ENCODE measurements at regions not wholly inside any gene's neighbourhood (a gene's known extent, or its start where the extent isn't known, plus 50 kb on each side); places are given as distances from the start of the nearest gene placed in this dataset.

DNA sequence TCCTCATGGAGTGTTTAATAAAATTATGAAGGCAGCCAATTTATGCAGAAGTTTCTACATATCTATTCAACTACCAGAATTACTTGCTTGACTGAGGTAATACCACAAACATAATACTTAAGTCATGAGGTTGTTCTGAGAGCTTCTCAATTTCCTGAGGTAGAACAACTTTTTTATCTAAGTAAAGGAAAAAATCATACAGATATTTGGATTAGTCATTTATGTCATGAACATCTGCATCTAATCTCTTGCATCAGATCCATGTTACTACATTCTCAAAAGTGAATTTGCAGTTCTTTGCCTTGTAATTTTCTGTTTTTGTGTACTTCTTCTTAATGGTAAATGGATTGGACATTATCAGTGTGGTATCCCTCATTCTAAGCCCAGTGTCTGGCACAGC, 60.4 kb upstream of the RGMB start:
- H3K4me3 Mint-ChIP-seq (ENCODE audit: unreplicated experiment): no peak overlapping the region
- intact Hi-C loops (cut with micrococcal nuclease; ENCODE audit: unreplicated experiment): no loop called here
- no peaks in the 10 kb centered on the region for H3K9me3 ChIP-seq
- H3K27ac Mint-ChIP-seq (ENCODE audit: unreplicated experiment): no peak overlapping the region
- BruUV-seq (replicated peaks): no TSS peak
- no peaks in the 10 kb centered on the region for H3K27me3 Mint-ChIP-seq (ENCODE audit: insufficient read depth, unreplicated experiment)
- no peak for DNase-seq
- no peaks in the 10 kb centered on the region for H3K36me3 Mint-ChIP-seq (ENCODE audit: insufficient read depth, unreplicated experiment)
- no peaks in the 10 kb centered on the region for H3K36me3 ChIP-seq (ENCODE audit: control insufficient read depth, insufficient read depth, low read length)
- TF ChIP-seq, protein P1, sequence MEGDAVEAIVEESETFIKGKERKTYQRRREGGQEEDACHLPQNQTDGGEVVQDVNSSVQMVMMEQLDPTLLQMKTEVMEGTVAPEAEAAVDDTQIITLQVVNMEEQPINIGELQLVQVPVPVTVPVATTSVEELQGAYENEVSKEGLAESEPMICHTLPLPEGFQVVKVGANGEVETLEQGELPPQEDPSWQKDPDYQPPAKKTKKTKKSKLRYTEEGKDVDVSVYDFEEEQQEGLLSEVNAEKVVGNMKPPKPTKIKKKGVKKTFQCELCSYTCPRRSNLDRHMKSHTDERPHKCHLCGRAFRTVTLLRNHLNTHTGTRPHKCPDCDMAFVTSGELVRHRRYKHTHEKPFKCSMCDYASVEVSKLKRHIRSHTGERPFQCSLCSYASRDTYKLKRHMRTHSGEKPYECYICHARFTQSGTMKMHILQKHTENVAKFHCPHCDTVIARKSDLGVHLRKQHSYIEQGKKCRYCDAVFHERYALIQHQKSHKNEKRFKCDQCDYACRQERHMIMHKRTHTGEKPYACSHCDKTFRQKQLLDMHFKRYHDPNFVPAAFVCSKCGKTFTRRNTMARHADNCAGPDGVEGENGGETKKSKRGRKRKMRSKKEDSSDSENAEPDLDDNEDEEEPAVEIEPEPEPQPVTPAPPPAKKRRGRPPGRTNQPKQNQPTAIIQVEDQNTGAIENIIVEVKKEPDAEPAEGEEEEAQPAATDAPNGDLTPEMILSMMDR (IDR thresholded peaks at IDR 0.05; ENCODE audit: insufficient read depth in 1 of 2, low read depth in 1 of 2, low read length in 1 of 2, severe bottlenecking in 1 of 2, unreplicated experiment in 1 of 2): no peak
- no peaks in the 10 kb centered on the region for H3K4me1 Mint-ChIP-seq (ENCODE audit: low read depth, unreplicated experiment)
- H3K27me3 ChIP-seq (replicated peaks; ENCODE audit: control insufficient read depth, insufficient read depth, low read length): no peaks in the 10 kb centered on the region
- ChIA-PET CTCF (no interaction called here), POLR2A (no interaction called here)
- no peak overlapping the region for H3K4me3 ChIP-seq (ENCODE audit: low read depth, low read length)
- H3K9me3 Mint-ChIP-seq (ENCODE audit: unreplicated experiment): no peaks in the 10 kb centered on the region
- H3K4me1 ChIP-seq: no peaks in the 10 kb centered on the region

DNA sequence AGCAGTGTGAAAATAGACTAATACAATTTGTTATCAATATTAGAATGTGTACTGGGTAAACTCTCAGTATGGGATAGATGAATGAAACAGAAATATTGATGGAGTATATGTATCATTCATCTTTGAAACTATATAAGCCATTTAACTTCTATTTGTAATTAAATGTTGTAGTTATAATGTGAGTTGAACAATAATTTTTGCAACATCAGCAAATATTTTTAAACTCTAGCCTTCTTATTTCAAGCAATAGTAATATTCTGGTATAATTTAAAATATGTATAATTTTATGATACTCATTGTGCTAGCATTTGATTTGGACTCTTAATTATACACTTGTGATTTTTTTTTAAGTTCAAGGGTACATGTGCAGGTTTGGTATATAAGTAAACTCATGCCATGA, 59.6 kb upstream of the RGMB start:
- Mint-ChIP-seq H3K36me3 (ENCODE audit: insufficient read depth, unreplicated experiment) (no peaks in the 10 kb centered on the region), H3K27ac (ENCODE audit: unreplicated experiment) (no peak overlapping the region), H3K4me1 (ENCODE audit: low read depth, unreplicated experiment) (no peaks in the 10 kb centered on the region), H3K27me3 (ENCODE audit: insufficient read depth, unreplicated experiment) (no peaks in the 10 kb centered on the region), H3K9me3 (ENCODE audit: unreplicated experiment) (no peaks in the 10 kb centered on the region), H3K4me3 (ENCODE audit: unreplicated experiment) (no peak overlapping the region)
- TF ChIP-seq, protein P1 (IDR thresholded peaks at IDR 0.05; ENCODE audit: insufficient read depth in 1 of 2, low read depth in 1 of 2, low read length in 1 of 2, severe bottlenecking in 1 of 2, unreplicated experiment in 1 of 2): no peak
- intact Hi-C loops (cut with micrococcal nuclease; ENCODE audit: unreplicated experiment): no loop called here
- ChIA-PET POLR2A (no interaction called here), CTCF (no interaction called here)
- H3K4me1 ChIP-seq: no peaks in the 10 kb centered on the region
- no peak overlapping the region for H3K4me3 ChIP-seq (ENCODE audit: low read depth, low read length)
- H3K27me3 ChIP-seq (replicated peaks; ENCODE audit: control insufficient read depth, insufficient read depth, low read length): no peaks in the 10 kb centered on the region
- no peaks in the 10 kb centered on the region for H3K9me3 ChIP-seq
- DNase-seq: no peak
- no peaks in the 10 kb centered on the region for H3K36me3 ChIP-seq (ENCODE audit: control insufficient read depth, insufficient read depth, low read length)
- BruUV-seq (replicated peaks): no TSS peak

DNA sequence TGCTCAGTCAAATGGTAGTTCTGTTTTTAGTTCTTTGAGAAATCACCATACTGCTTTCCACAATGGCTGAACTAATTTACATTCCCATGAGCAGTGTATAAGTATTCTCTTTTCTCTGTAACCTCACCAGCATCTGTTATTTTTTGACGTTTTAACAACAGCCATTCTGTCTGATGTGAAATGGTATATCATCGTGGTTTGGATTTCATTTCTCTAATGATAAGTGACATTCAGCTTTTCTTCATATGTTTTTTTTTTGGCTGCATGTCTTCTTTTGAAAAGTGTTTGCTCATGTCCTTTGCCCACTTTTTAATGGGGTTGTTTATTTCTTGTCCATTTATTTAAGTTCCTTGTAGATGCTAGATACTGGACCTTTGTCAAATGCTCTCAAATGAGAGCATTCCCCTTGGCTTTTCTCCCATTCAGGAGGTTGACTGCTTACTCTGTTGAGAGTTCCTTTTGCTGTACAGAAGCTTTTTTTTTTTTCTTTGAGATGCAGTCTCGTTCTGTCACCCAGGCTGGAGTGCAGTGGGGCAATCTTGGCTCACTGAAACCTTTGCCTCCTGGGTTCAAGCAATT, 58.7 kb upstream of the RGMB start:
- no peaks in the 10 kb centered on the region for H3K4me1 Mint-ChIP-seq (ENCODE audit: low read depth, unreplicated experiment)
- H3K4me3 Mint-ChIP-seq (ENCODE audit: unreplicated experiment): no peak overlapping the region
- H3K4me3 ChIP-seq (ENCODE audit: low read depth, low read length): no peak overlapping the region
- H3K9me3 Mint-ChIP-seq (ENCODE audit: unreplicated experiment): no peaks in the 10 kb centered on the region
- no peak overlapping the region for H3K27ac Mint-ChIP-seq (ENCODE audit: unreplicated experiment)
- DNase-seq: no peak
- H3K36me3 Mint-ChIP-seq (ENCODE audit: insufficient read depth, unreplicated experiment): no peaks in the 10 kb centered on the region
- BruUV-seq (replicated peaks): no TSS peak
- TF ChIP-seq, protein P1 (IDR thresholded peaks at IDR 0.05; ENCODE audit: insufficient read depth in 1 of 2, low read depth in 1 of 2, low read length in 1 of 2, severe bottlenecking in 1 of 2, unreplicated experiment in 1 of 2): no peak
- ChIA-PET CTCF (no interaction called here), POLR2A (no interaction called here)
- no peaks in the 10 kb centered on the region for H3K27me3 Mint-ChIP-seq (ENCODE audit: insufficient read depth, unreplicated experiment)
- H3K36me3 ChIP-seq (ENCODE audit: control insufficient read depth, insufficient read depth, low read length): no peaks in the 10 kb centered on the region
- no peaks in the 10 kb centered on the region for H3K4me1 ChIP-seq
- H3K27me3 ChIP-seq (replicated peaks; ENCODE audit: control insufficient read depth, insufficient read depth, low read length): no peaks in the 10 kb centered on the region
- no peaks in the 10 kb centered on the region for H3K9me3 ChIP-seq
- intact Hi-C loops (cut with micrococcal nuclease; ENCODE audit: unreplicated experiment): no loop called here
